Urinary bladder (tissue), 3 donors: ENCODE measurements at regions not wholly inside any gene's neighbourhood (a gene's known extent, or its start where the extent isn't known, plus 50 kb on each side); places are given as distances from the start of the nearest gene placed in this dataset.
"Not testable (repeated sequence)": the region's sequence is repeated elsewhere in the genome, so short reads cannot be mapped to it uniquely, and the experiment has no call there.

Experiments used
- DNase-seq: peaks from one replicate; pipeline ENCODE4 v3.0.0-alpha.2; 2015; ENCODE audit errors: extremely low spot score
- H3K27ac ChIP-seq: one replicate; pipeline ENCODE4 v1.5.1; 2013; ENCODE audit warnings: low read depth, mild to moderate bottlenecking, moderate library complexity
- H3K36me3 ChIP-seq: one replicate; pipeline ENCODE4 v1.6.1; 2013; ENCODE audit warnings: mild to moderate bottlenecking, moderate library complexity; ENCODE audit not compliant: insufficient read depth
- H3K4me1 ChIP-seq: one replicate; pipeline ENCODE4 v1.6.1; 2013; ENCODE audit warnings: mild to moderate bottlenecking, moderate library complexity; ENCODE audit not compliant: insufficient read depth
- H3K4me3 ChIP-seq: one replicate; pipeline ENCODE4 v1.5.1; 2013; ENCODE audit warnings: low read depth, low read length
- WGBS: extraction: QIAGEN DNeasy Blood & Tissue Kit; methylation state at CpG from one replicate; pipeline ENCODE4 v1.1.7; 2013; 5-methylcytosine and 5-hydroxymethylcytosine counted together
- donor health status: healthy with polysubstance abuse.
- donor health status: healthy.

GRCh38 chr2:194511070-194511469, 1146.0 kb upstream of the SLC39A10 start:
- WGBS, result 92% methylated on average over 2 of the region's 2 CpGs

GRCh38 chr2:194504876-194505275, 1152.2 kb upstream of the SLC39A10 start:
- H3K36me3 ChIP-seq, H3K4me3 ChIP-seq, DNase-seq, H3K27ac ChIP-seq, H3K4me1 ChIP-seq: not testable (repeated sequence)
- 53% methylated on average over 3 of the region's 3 CpGs for WGBS

More at GRCh38 chr2:194511070-194511469, 1146.0 kb upstream of the SLC39A10 start:
- not testable (repeated sequence) for DNase-seq, H3K36me3 ChIP-seq, H3K4me1 ChIP-seq, H3K27ac ChIP-seq, H3K4me3 ChIP-seq

- Histone ChIP-seq H3K4me3 (no peak overlapping the region), H3K4me1 (no peaks in the 10 kb centered on the region), H3K36me3 (no peaks in the 10 kb centered on the region), H3K27ac (no peak overlapping the region)
- no peak for DNase-seq
Observed at GRCh38 chr2:194495046-194495445, 1162.0 kb upstream of the SLC39A10 start.

GRCh38 chr2:194494401-194494800, 1162.6 kb upstream of the SLC39A10 start:
- DNase-seq, result no peak
- Histone ChIP-seq H3K27ac (no peak overlapping the region), H3K4me3 (no peak overlapping the region), H3K36me3 (no peaks in the 10 kb centered on the region), H3K4me1 (no peaks in the 10 kb centered on the region)

- 69% methylated on average over 2 of the region's 2 CpGs for WGBS
- Histone ChIP-seq H3K4me3 (no peak overlapping the region), H3K27ac (no peak overlapping the region), H3K36me3 (no peaks in the 10 kb centered on the region), H3K4me1 (no peaks in the 10 kb centered on the region)
- DNase-seq, result no peak
Observed at GRCh38 chr2:194491409-194492115, 1165.5 kb upstream of the SLC39A10 start.

- Histone ChIP-seq H3K27ac (no peak overlapping the region), H3K4me3 (no peak overlapping the region), H3K4me1 (no peaks in the 10 kb centered on the region), H3K36me3 (no peaks in the 10 kb centered on the region)
- WGBS, result 76% methylated on average over 4 of the region's 4 CpGs
- no peak for DNase-seq
Observed at GRCh38 chr2:194486326-194486725, 1170.7 kb upstream of the SLC39A10 start.

GRCh38 chr2:194483041-194483440, 1174.0 kb upstream of the SLC39A10 start:
- no peak for DNase-seq
- Histone ChIP-seq H3K36me3 (no peaks in the 10 kb centered on the region), H3K27ac (no peak overlapping the region), H3K4me3 (no peak overlapping the region), H3K4me1 (no peaks in the 10 kb centered on the region)
- 43% methylated on average over 1 of the region's 1 CpG for WGBS

- H3K4me3 ChIP-seq, result no peak overlapping the region
- no peaks in the 10 kb centered on the region for H3K4me1 ChIP-seq
- H3K36me3 ChIP-seq, result no peaks in the 10 kb centered on the region
- 78% methylated on average over 3 of the region's 3 CpGs for WGBS
- H3K27ac ChIP-seq, result no peak overlapping the region
- DNase-seq, result no peak
Observed at GRCh38 chr2:194465641-194466040, 1191.4 kb upstream of the SLC39A10 start.

- Histone ChIP-seq H3K4me3 (no peak overlapping the region), H3K36me3 (no peaks in the 10 kb centered on the region), H3K27ac (no peak overlapping the region), H3K4me1 (no peaks in the 10 kb centered on the region)
- no peak for DNase-seq
- 75% methylated on average over 8 of the region's 8 CpGs for WGBS
Observed at GRCh38 chr2:194464964-194465638, 1191.9 kb upstream of the SLC39A10 start.

- WGBS, result 50% methylated on average over 2 of the region's 2 CpGs
- not testable (repeated sequence) for H3K4me3 ChIP-seq, H3K36me3 ChIP-seq, H3K4me1 ChIP-seq, DNase-seq, H3K27ac ChIP-seq
Observed at GRCh38 chr2:194462883-194463282, 1194.1 kb upstream of the SLC39A10 start.

GRCh38 chr2:194455358-194455757, 1201.7 kb upstream of the SLC39A10 start:
- Histone ChIP-seq H3K4me1 (no peaks in the 10 kb centered on the region), H3K4me3 (no peak overlapping the region), H3K36me3 (no peaks in the 10 kb centered on the region), H3K27ac (no peak overlapping the region)
- 35% methylated on average over 2 of the region's 2 CpGs for whole genome bisulfite sequencing
- no peak for DNase-seq

- Histone ChIP-seq H3K27ac (no peak overlapping the region), H3K4me3 (no peak overlapping the region), H3K4me1 (no peaks in the 10 kb centered on the region), H3K36me3 (no peaks in the 10 kb centered on the region)
- 74% methylated on average over 5 of the region's 5 CpGs for WGBS
- DNase-seq, result no peak
Observed at GRCh38 chr2:194452504-194452903, 1204.5 kb upstream of the SLC39A10 start.

GRCh38 chr2:194445226-194445625, 1211.8 kb upstream of the SLC39A10 start:
- no peaks in the 10 kb centered on the region for H3K36me3 ChIP-seq
- no peaks in the 10 kb centered on the region for H3K4me1 ChIP-seq
- DNase-seq, result no peak
- WGBS, result 86% methylated on average over 2 of the region's 2 CpGs
- no peak overlapping the region for H3K27ac ChIP-seq
- H3K4me3 ChIP-seq, result no peak overlapping the region

GRCh38 chr2:194443926-194444325, 1213.1 kb upstream of the SLC39A10 start:
- no peaks in the 10 kb centered on the region for H3K4me1 ChIP-seq
- no peaks in the 10 kb centered on the region for H3K36me3 ChIP-seq
- no peak overlapping the region for H3K4me3 ChIP-seq
- DNase-seq, result no peak
- 50% methylated on average over 1 of the region's 1 CpG for WGBS
- H3K27ac ChIP-seq, result no peak overlapping the region
